Hepatic stellate cell (primary cell): ENCODE measurements at regions not wholly inside any gene's neighbourhood (a gene's known extent, or its start where the extent isn't known, plus 50 kb on each side); places are given as distances from the start of the nearest gene placed in this dataset.
"Not testable (repeated sequence)": the region's sequence is repeated elsewhere in the genome, so short reads cannot be mapped to it uniquely, and the experiment has no call there.

Source experiments
- DNase-seq: peaks from one replicate; pipeline ENCODE4 v3.0.0; 2011; ENCODE audit warnings: low spot score

DNA sequence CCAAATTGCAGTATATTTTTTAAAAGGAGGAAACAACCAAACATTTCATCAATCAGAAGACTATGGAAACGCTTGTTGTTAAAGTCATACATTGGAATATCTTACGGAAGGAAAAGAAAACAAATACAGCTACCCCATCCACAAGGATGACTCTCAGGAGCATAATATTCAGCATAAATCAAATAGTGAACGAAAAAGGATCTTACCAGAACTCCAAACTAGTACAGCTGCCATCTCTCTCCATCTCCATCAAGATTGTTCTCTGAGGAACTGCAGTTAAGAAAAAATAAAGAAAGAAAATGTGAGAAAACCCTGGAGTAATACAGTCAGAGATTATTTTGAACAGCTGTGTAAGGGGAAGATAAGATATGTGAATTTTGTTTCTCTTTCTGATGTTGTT, 299.8 kb upstream of the CNTN5 start:
- DNase-seq = no peak

DNA sequence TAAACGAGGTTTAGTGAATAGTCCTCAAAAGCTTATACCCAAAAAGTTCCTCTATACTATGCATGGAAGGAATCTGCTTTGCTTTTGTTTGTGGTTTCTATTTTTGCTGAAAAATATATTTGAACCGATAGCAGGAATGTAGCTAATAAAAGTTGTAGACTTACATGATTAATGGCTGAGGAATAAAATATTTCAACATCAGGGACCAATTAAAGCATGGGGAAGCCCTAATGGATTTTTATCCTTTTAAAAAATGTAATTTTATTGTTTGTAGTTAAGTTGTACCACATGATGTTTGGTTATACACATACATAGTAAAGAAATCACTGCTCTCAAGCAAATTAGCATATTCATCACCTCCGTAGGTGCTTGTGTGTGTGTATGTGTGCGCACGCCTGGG, 295.3 kb upstream of the CNTN5 start:
- DNase-seq = no peak

DNA sequence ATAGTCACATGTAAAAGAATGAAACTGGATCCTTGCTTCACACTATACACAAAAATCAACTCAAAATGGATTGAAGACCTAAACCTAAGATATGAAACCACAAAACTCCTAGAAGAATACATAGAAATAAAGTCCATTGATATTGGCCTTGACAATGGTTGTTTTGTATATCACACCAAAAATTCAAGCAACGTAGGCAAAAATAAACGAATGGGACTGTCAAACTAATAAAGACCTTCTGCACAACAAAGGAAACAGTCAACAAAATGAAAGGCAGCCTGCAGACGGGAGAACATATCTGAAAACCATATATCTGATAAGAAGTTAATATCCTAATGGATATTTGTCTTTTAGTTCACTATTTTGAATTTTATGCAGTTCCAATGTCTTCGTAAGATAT, 292.3 kb upstream of the CNTN5 start:
- no peak for DNase-seq

DNA sequence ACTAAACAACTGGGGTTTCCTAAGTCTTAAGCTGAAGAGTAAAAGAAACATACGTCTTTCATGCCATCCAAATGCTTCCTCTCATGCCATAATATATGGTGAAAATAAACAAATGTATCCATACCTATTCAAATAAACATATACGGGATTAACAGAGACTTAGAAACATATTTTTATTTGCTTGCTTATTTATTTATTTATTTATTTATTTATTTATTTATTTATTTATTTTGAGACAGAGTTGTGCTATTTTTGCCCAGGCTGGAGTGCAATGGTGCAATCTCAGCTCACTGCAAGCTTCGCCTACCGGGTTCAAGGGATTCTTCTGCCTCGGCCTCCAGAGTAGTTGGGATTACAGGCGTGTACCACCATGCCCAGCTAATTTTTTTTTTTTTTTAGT, 291.6 kb upstream of the CNTN5 start:
- no peak for DNase-seq

DNA sequence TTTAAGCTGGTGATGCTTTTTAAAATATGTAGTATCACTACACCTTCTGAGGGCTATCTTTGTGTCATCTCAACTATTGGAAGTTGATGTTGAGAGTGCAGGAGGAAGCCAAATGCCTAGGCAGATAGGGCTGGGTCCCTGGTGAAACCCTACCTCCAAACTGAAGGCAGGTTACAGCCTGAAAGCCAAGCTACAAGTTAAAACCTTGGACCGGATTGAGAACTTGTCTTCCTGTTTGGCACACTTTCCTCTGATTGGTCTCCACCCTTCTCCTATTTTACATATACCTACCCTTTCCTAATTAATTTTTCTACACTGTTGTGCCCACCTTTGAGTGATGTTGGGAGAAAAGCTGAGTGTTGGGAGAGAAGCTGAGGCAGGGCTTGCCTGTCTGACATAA, 287.8 kb upstream of the CNTN5 start:
- DNase-seq = no peak

DNA sequence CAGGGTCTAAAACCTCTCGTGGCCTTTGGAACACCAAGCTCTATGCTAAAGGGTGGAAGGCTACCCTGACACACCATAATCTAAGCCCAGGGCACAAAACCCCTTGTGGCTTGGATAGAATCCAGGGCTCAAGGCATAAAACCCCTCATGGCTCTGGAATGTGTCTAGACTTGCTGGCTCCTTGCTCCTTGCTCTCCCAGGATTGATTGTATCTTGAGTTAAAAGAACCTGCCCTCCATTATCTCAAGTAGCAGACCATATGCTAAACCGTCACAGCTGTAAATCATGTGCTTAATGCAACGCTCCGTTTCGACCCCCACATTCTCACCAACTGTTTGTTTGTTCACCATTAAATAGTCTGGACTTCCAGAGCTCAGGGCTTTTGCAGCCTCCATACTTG, 287.4 kb upstream of the CNTN5 start:
- DNase-seq = not testable (repeated sequence)

DNA sequence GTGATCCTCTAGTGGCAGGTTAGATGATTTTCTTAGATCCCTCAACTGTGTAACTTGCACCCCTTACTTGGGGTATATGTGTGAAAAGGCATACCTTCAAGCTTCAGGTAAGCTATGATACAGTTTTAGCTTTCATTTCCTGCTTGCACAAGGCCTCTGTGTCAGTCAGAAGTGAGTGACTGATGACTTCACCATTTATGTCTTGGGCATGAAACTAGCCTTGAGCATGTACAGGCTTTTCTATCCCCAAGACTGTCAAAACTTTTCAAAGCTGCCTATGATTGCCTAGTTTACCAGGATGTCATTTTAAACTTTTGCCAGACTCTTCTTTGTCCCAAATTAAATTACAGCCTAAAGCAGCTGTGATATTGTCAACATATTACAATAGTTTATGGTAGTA, 286.1 kb upstream of the CNTN5 start:
- DNase-seq = no peak

DNA sequence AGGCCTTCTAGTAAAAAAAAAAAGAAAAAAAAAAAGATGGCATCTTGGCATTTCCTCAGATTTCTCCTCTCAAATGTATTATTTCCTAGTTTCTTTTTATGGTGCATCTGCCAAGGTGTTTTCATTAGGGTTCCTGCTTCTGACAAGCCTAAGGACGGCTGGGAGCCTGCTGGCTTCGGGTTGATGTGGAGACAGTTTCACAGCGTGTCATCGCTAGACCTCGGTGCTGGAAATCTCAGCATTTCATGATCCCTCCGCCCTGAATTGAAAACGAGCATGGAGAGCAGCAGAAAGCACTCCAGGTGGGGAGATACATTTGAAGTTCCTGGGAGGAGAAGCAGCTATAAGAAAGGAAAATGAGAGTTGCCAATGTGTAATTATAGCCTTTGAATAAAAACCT, 283.9 kb upstream of the CNTN5 start:
- DNase-seq = no peak

DNA sequence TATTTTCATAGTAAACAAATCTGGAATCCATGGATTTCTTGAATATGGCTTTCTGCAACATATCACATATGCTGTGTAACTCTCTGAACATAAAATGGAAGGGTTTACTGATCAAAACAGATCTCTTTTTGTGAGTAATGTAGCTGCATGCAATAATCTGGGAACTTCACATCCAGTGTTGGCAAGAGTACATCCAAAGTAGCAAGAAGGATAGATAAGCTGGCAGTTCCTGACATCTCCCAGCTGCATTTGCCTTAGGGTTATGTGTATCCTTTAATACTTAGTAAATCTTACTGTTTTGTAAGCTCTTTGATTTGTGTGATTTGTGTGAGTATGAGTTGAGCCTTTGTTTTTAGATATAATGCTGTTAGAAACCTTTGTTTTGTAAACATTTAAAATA, 280.4 kb upstream of the CNTN5 start:
- DNase-seq = no peak

DNA sequence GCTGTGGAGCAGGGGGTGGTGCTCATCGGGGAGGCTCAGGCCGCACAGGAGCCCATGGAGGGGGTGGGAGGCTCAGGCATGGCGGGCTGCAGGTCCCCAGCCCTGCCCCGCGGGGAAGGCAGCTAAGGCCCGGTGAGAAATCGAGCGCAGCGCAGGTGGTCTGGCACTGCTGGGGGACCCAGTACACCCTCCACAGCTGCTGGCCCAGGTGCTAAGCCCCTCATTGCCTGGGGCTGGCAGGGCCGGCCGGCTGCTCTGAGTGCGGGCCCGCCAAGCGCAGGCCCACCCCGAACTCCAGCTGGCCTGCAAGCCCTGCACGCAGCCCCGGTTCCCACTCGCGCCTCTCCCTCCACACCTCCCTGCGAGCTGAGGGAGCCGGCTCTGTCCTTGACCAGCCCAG, 257.3 kb upstream of the CNTN5 start:
- not testable (repeated sequence) for DNase-seq

DNA sequence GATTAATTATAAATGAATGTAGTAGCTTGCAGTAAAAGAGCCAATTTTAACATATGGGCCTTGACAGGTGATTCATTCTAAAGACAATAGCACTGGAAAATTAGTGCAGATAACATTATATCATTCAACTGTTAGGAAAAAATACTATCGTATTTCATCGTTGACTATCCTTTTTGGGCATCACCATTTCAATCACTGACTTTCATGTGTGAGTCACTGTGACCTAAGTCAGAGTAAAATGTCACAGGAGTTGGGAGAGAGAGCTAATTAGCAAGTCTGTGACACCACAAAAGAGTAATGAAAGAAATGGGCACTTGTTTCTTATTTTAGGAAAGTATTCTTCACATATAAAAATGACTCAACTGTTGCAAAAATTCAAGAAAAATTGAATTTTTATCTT, 253.8 kb upstream of the CNTN5 start:
- DNase-seq = no peak

DNA sequence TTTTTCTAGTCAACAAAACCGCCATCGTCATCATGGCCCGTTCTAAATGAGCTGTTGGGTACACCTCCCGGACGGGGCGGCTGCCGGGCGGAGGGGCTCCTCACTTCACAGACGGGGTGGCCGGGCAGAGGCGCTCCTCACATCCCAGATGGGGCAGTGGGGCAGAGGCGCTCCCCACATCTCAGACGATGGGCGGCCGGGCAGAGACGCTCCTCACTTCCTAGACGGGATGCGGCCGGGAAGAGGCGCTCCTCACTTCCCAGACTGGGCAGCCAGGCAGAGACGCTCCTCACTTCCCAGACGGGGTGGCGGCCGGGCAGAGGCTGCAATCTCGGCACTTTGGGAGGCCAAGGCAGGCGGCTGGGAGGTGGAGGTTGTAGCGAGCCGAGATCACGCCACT, 250.7 kb upstream of the CNTN5 start:
- not testable (repeated sequence) for DNase-seq

DNA sequence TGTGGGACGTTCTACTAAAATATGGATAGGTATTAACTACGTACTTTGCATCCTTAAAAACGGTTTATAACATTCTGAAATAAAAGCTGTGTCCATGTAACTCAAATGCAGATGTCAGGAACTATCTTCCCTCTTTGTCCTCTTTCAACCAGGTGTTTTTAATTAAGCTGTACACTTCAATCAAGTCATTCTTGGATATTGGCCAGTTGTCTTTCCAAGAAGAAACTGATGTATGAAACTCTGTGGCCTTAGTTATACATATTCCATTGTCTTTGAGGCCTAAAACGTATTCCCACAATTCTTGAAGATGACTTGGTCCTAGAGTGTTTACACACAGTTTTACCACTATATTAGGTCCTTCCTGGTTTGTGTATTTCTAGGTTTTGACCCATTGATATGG, 249.0 kb upstream of the CNTN5 start:
- DNase-seq = no peak

DNA sequence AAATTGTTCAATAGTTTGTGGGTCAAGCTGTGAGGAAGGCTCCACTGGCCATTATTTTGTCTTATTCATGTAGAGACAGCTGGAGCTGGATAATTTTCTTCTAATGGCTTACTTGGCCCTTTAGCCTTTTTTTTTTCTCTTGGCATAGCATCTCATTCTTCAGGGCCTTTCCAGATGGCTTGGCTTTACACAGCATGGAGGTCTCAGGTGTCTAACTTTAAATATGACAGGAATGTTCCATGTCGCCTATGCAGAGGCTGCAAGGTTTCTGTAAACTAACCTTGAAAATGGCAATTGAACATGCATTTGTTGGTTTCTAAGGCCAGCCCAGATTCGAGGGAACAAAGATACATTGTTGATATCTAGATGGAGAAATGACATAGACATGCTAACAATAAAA, 247.9 kb upstream of the CNTN5 start:
- DNase-seq = no peak

DNA sequence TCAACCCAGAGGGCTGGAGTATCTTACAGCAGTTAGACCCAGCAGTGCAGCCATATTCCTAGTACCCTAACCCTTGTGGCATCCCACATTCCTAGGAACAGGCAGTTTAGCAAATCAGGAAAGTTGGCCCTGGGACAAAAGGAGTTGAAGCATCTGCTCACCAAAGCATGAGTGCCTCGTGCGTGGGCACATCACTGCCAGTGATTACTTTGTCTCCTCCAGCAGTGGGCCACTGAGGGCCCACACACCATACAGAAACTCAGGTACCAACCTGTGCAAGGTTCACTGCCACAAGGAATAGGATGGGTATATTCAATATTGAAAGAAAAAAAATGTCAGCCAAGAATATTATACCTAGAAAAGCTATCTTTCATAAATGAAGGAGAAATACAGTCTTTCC, 227.5 kb upstream of the CNTN5 start:
- DNase-seq = no peak

DNA sequence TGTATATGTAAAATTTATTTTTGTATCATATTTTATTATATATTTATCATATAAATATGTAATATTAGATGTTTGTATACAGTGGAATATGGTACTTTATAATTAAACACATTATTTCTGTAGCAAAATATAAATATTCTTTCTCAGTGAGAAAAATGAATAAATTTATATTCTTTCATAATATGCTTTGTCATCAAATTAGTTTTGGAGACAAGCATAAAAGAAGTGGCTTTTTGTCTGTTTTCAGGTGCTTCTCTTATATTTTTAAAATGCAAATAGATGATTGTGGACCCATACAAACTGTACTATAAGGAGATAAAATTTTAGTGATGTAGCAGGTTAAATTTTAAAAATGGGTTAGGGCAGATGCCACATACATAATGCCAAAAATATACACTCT, 222.4 kb upstream of the CNTN5 start:
- no peak for DNase-seq

DNA sequence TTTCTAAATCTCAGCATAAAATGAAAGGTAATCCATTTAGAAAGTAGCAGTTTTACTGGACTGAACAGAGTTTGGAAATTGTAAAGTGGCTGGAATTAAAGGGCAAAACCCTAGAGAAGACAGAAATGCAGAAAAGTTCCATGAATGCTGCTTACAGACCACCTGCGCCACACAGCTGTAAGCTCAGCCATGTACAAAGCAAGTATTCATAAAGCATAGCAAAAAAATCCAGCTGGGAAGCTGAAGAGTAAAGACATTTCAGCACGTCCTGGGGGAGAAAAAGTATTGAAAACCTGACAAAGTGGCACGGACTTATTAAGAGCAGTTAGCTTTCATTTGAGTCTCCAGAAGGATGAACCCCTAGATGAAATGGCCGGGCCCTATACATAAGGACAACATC, 220.1 kb upstream of the CNTN5 start:
- DNase-seq = no peak

DNA sequence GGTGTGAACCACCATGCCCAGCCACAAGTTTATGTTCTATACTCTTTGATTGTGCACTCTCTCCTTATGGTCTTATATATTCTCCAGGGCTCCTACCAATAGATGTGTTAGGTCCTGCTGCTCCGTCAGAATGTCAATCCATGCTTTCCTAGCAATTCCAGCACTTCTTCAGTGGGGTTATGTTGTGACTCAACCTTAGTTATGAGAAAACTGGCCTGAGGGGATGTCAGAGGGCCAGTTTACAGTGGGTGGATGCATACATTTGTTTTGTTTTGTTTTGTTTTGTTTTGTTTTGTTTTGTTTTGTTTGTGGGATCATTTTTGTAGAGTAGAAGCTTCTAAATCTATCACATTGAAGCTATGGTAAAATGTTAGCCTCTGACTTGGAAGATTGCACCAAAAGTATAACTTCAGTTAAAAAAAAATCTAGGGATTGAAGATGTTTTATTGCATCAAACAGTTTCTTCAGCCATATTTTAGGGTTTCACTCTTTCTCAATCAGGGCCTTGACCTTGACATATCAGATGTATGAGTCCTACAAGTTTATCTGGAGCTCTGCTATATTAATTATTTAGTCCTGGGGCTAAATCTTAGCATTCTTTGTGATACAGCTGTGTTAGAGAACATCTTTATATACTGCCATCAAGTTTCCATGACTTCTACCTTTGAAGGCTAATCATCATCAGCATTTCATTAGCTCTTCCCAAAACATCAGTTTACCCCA, 191.6 kb upstream of the CNTN5 start:
- DNase-seq = no peak

DNA sequence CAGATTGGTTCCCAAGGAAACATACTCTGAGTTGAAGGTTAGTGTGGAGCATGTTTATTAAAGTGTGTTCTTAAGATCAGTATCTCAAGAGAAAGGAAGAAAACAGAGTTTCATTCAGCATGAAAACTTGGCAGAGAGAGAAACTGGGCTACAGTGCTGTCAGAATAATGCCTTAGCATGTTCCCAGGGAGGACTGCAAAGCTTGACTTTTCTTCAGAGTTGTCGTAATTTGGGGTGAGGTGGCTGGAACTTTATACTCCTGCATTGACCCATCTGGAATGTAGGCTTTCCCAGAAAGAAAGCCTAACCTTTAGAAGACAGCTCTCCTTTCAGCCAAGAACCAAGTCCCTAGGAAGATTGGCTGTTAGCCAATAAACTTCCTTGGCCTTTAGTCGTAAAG, 190.8 kb upstream of the CNTN5 start:
- DNase-seq = no peak

DNA sequence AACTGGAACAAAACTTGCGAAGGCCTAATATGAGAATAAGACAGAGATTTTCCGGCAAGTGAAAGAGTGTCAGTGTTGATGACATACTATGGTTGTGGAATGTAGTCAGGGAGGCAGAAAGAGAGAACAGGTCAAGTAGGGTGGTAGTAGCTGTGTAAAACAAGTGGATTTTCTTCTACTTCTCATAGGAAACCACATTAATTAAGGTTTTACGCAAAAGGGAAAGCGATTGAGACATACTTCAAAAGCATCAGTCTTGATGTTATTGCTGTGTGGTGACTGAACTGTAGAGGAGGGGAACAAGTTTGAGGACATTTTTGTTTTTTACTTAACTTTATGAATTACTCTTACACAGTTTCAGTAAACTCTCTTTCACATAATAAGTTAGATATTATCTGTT, 186.0 kb upstream of the CNTN5 start:
- DNase-seq = no peak

DNA sequence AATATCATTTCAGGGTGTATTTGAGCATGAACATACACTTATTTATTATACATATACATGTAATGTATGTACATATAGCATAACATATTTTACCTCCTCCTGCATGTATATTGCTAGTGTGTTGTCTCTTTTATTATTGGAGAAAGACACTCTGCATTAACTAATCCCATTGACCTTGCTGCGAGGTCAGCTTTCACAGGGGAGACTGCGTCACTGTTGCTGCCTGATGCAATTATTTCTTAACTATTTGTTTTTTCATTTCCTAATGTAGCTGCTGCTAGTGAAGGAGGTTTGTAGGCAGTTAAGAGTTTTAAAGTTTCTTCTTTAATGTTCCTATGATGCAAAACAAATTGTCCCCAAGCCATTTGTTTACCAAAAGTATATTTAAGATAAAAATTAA, 185.4 kb upstream of the CNTN5 start:
- DNase-seq = no peak

DNA sequence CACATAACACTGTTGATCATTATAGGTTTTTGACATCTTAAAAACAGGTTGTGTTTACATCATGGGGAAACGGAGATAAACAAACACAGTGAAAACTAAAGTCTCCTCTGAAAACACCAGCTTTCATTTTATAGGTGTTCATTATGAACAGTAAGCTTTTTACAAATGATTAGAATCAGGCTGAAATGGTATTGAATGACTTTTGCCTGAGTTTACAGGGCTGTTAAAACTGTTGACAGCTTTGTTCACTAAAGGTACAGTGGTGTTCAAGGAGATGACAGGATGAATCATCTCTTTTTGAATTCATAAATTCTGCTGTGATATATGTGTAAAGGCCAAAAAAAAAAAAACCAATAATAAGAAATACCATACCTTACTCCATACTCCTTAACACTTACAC, 184.6 kb upstream of the CNTN5 start:
- no peak for DNase-seq

DNA sequence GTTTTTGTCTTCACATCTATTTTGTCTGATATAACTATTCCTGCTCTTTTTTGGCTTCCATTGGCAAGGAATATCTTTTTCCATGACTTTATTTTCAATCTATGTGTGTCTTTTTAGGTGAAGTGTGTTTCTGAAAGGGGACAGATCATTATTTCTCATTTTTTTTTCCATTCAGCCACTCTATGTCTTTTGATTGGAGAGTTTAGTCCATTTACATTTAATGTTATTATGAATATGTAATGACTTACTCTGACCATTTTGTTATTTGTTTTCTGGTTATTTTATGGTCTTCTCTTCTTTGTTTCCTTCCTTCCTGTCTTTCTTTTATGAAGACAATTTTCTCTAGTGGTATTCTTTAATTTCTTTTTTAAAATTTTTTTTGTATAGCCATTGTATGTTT, 178.6 kb upstream of the CNTN5 start:
- no peak for DNase-seq

DNA sequence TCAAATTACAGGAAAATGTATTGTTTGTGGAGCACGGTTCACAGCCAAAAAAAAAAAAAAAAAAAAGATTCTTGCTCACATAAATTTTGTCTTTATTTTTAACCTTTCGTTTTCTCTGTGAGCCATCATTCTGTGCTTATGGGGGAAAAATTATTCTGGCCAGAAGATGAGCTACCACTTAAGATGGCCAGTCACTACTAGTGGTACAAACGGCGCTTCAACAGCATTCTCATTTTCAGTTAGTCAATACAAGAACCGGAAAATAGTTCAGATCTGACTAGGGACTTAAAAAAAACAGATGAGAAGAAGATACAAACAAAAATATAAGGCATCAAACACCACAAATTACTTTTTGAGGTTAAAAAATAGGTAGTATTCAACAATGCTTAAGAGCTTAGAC, 158.6 kb upstream of the CNTN5 start:
- no peak for DNase-seq

DNA sequence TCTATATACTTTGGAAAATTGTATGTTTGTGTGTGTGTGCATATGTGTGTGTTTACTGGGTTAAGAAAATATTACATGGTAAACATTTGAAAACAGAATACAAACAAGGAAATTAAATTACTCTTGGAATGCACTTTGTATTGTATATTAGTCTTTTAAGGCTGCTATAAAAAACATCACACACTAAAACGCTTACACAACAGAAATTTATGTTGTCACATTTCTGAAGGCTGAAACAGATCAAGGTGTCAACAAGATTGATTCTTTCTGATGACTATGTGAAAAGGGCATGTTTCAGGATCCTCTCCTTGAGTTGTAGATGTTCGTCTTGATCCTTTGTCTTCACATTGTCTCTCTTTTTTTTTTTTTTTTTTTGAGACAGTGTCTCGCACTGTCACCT, 149.1 kb upstream of the CNTN5 start:
- no peak for DNase-seq
